K562 (cell line): ENCODE measurements at regions not wholly inside any gene's neighbourhood (a gene's known extent, or its start where the extent isn't known, plus 50 kb on each side); places are given as distances from the start of the nearest gene placed in this dataset.

Experiments used
- FOXK2 ChIP-seq, 2 experiments: fragments of 450-650 bp; IDR thresholded peaks in 1 of 2; conservative IDR thresholded peaks in 1 of 2; 2 replicates each; pipeline ENCODE4 v1.6.1; 2016; ENCODE audit warnings: low read depth in 2 of 2, mild to moderate bottlenecking in 1 of 2
- GATA2 ChIP-seq: sonication (generic); formaldehyde crosslinking; IDR thresholded peaks from 2 replicates; pipeline ENCODE4 v1.4.0; 2020; ENCODE audit warnings: mild to moderate bottlenecking, missing genetic modification reagents
- HMG20A ChIP-seq: fragments of 450-650 bp; formaldehyde crosslinking; conservative IDR thresholded peaks from 2 replicates; pipeline ENCODE4 v1.4.0; 2020; ENCODE audit warnings: mild to moderate bottlenecking, mixed read lengths
- HNRNPK ChIP-seq: fragments of 200-400 bp; formaldehyde crosslinking; IDR thresholded peaks from one replicate; pipeline ENCODE4 v1.6.1; 2018; ENCODE audit warnings: mild to moderate bottlenecking, low read depth, low read length; ENCODE audit not compliant: poor library complexity, severe bottlenecking
- HOMEZ ChIP-seq: fragments of 250-450 bp; sonication (Bioruptor Pico); IDR thresholded peaks from 2 replicates; pipeline ENCODE4 v1.4.0; 2020; ENCODE audit warnings: mild to moderate bottlenecking, moderate library complexity
- NR2C2 ChIP-seq, 2 experiments: fragments of 200-800 bp in 1 of 2; sonication (Bioruptor generic) in 1 of 2; sonication (generic) in 1 of 2; formaldehyde crosslinking in 1 of 2; IDR thresholded peaks; 2 replicates each; pipeline versions ENCODE4 v1.6.1 to v1.8.0; 2016 to 2022; ENCODE audit warnings: mild to moderate bottlenecking in 1 of 2, missing compliant biosample characterization in 1 of 2, missing genetic modification characterization in 1 of 2, missing genetic modification reagents in 1 of 2
- RBM39 ChIP-seq: fragments of 200-400 bp; formaldehyde crosslinking; optimal IDR thresholded peaks from 2 replicates; pipeline ENCODE3; 2018; ENCODE audit warnings: low read depth, low read length
- REST ChIP-seq, 2 experiments: fragments of 450-650 bp; formaldehyde crosslinking in 1 of 2; IDR thresholded peaks; 2 replicates each; pipeline versions ENCODE4 v1.4.0 to v1.6.1; 2014 to 2020; ENCODE audit warnings: mild to moderate bottlenecking in 2 of 2, borderline replicate concordance in 1 of 2, low read depth in 1 of 2
- SMARCA4 ChIP-seq: fragments of 450-650 bp; IDR thresholded peaks from 2 replicates; pipeline ENCODE4 v1.6.1; 2016
- UBTF ChIP-seq, 2 experiments: IDR thresholded peaks; 2 replicates each; pipeline ENCODE4 v1.6.1; 2012; ENCODE audit warnings: improper control_type of control experiment in 2 of 2, low read depth in 2 of 2, low read length in 2 of 2, borderline replicate concordance in 1 of 2
- ZNF253 ChIP-seq: fragments of 250-450 bp; sonication (Bioruptor Pico); conservative IDR thresholded peaks from 2 replicates; pipeline ENCODE4 v1.6.1; 2021; ENCODE audit warnings: mild to moderate bottlenecking
- ZNF79 ChIP-seq: fragments of 250-450 bp; sonication (Bioruptor Pico); IDR thresholded peaks from 2 replicates; pipeline ENCODE4 v1.4.0; 2020; ENCODE audit warnings: low read depth, mild to moderate bottlenecking, moderate library complexity

GRCh38 chr17:13337864-13338371 is 263.8 kb downstream of the HS3ST3A1 start (continued):
- TF ChIP-seq REST (IDR thresholded peaks at IDR 0.05; ENCODE audit: borderline replicate concordance) (peak; percentile 66; the same call in 1 of the 2 replicates), REST (CRISPR knock-in tag; IDR thresholded peaks at IDR 0.05; ENCODE audit: low read depth) (no peak), NR2C2 (CRISPR knock-in tag; IDR thresholded peaks at IDR 0.05) (no peak), NR2C2 (tag; IDR thresholded peaks at IDR 0.05) (peak; percentile 21; the same call in 1 of the 2 replicates), UBTF (IDR thresholded peaks at IDR 0.05; ENCODE audit: borderline replicate concordance in 1 of 2, low read depth in 2 of 2, low read length in 2 of 2) (no peak), RBM39 (no peak), HMG20A (CRISPR knock-in tag) (no peak), HNRNPK (no peak), ZNF253 (CRISPR knock-in tag) (no peak), ZNF79 (no peak), FOXK2 (conservative IDR thresholded peaks at IDR 0.05 in 1 of 2, IDR thresholded peaks at IDR 0.05 in 1 of 2; ENCODE audit: low read depth in 2 of 2) (peak; percentile 18 to 34; a peak in 1 of 4 replicates), HOMEZ (CRISPR knock-in tag) (no peak), SMARCA4 (no peak), GATA2 (CRISPR knock-in tag) (no peak)
